Mucosa of descending colon (tissue), 3 donors: ENCODE measurements at regions not wholly inside any gene's neighbourhood (a gene's known extent, or its start where the extent isn't known, plus 50 kb on each side); places are given as distances from the start of the nearest gene placed in this dataset.
"Not testable (repeated sequence)": the region's sequence is repeated elsewhere in the genome, so short reads cannot be mapped to it uniquely, and the experiment has no call there.

ENCODE experiments used
- ATAC-seq: fragments of 200-7000 bp; cut with Tn5 transposase; one replicate; pipeline ENCODE4 v1.9.1; 2020; ENCODE audit warnings: mild to moderate bottlenecking, moderate library complexity
- DNase-seq, 3 donors: peaks; one replicate each; pipeline ENCODE4 v3.0.0-alpha.2; 2020
- H3K36me3 ChIP-seq: fragments of 200-600 bp; one replicate; pipeline ENCODE4 v1.8.0; 2021; ENCODE audit warnings: low read depth, mild to moderate bottlenecking
- H3K4me1 ChIP-seq: fragments of 200-600 bp; one replicate; pipeline ENCODE4 v1.8.0; 2021; ENCODE audit warnings: low read depth, mild to moderate bottlenecking
- H3K4me3 ChIP-seq: fragments of 200-600 bp; one replicate; pipeline ENCODE4 v1.8.0; 2021; ENCODE audit warnings: mild to moderate bottlenecking
- H3K9me3 ChIP-seq: fragments of 200-600 bp; one replicate; pipeline ENCODE4 v1.8.0; 2021; ENCODE audit warnings: mild to moderate bottlenecking
- intact Hi-C, 2 donors: fragments of 100-400 bp; cut with DNase I in 1 of 2; cut with micrococcal nuclease in 1 of 2; formaldehyde crosslinking; loops; one replicate each; pipeline versions ENCODE4 v1.11.0 to v1.11.1; 2022; cut with DNase I, micrococcal nuclease
- TF ChIP-seq, protein P1 (sequence below): fragments of 200-600 bp; IDR thresholded peaks from one replicate; pipeline ENCODE4 v1.8.0; 2022; ENCODE audit warnings: antibody characterized with exemption, mild to moderate bottlenecking
- donor health status: DM: no; HTN: no; CAD: no; lungs with moderate emphysema.
- donor health status: DM: no; HTN: no; CAD: no.
- donor health status: DM: no; HTN: yes; CAD: no.

DNA sequence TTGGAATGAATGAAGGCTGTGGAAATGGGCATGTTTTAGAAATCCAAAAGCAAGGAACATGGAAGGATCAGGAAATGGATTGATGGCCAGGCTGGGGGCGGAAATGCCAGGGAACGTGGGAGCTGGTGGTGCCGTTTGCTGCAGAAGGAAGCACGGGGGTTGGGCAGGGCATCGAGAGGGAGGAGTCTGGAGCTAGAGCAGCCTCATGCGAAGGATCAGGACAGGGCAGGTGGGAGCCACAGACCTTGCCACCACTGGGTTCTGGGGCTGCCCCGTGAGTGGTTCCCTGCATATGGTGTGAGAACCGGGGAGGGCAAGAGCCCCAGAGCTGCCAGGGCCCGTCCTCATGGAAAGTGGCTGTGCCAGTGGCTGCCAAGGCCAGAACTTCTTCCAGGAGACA, 193.8 kb upstream of the ZNF32 start:
- Histone ChIP-seq H3K9me3 (no peaks in the 10 kb centered on the region), H3K4me3 (no peak overlapping the region), H3K4me1 (no peaks in the 10 kb centered on the region), H3K36me3 (no peaks in the 10 kb centered on the region)
- ATAC-seq (no peak), DNase-seq (no peak)
- intact Hi-C loops = no loop called here
- TF ChIP-seq, protein P1, sequence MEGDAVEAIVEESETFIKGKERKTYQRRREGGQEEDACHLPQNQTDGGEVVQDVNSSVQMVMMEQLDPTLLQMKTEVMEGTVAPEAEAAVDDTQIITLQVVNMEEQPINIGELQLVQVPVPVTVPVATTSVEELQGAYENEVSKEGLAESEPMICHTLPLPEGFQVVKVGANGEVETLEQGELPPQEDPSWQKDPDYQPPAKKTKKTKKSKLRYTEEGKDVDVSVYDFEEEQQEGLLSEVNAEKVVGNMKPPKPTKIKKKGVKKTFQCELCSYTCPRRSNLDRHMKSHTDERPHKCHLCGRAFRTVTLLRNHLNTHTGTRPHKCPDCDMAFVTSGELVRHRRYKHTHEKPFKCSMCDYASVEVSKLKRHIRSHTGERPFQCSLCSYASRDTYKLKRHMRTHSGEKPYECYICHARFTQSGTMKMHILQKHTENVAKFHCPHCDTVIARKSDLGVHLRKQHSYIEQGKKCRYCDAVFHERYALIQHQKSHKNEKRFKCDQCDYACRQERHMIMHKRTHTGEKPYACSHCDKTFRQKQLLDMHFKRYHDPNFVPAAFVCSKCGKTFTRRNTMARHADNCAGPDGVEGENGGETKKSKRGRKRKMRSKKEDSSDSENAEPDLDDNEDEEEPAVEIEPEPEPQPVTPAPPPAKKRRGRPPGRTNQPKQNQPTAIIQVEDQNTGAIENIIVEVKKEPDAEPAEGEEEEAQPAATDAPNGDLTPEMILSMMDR = no peak

DNA sequence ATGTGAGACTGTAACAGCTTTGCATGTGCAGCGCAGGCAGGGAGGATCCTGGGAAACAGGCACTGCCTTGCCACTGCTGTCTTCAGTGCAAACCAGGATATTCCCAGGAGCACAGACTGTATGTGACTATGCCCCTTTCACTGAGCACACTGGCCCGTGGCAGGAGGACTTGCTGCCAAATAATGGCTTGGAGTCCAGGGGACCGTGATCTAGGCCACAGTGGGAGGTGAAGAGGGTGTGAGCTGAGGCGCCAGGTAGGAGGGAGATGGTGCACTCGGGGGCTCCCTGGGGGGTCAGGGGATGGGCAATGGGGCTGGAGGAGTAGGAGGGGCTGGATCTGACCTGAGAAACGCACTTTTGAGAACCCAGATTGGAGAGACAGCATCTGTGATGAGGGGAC, 193.4 kb upstream of the ZNF32 start:
- ATAC-seq (no peak), DNase-seq (no peak)
- Histone ChIP-seq H3K36me3 (no peaks in the 10 kb centered on the region), H3K9me3 (no peaks in the 10 kb centered on the region), H3K4me1 (no peaks in the 10 kb centered on the region), H3K4me3 (no peak overlapping the region)
- intact Hi-C loops = no loop called here
- TF ChIP-seq, protein P1 = no peak

DNA sequence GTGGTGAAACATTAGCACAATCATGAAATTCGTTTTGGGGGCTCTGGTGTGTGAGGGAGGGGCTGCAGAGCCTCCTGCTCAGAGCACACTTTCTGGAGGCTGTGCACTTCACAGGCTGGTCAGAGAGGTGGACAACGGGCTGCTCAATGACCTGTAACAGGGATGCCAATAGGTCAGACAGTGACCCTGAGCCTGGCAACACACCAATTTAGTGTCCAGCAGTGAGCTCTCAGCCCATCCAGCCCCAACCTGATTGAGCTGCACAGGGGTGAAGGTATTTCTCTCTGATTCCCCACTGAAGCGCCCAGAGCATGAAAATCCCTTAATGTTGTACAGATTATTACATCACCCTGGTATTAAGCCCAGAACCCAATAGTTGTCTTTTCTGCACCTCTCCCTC, 191.3 kb upstream of the ZNF32 start:
- TF ChIP-seq, protein P1 = no peak
- no peak for DNase-seq
- H3K4me1 ChIP-seq = no peaks in the 10 kb centered on the region
- H3K4me3 ChIP-seq = no peak overlapping the region
- no peaks in the 10 kb centered on the region for H3K9me3 ChIP-seq
- H3K36me3 ChIP-seq = no peaks in the 10 kb centered on the region
- intact Hi-C loops = no loop called here
- ATAC-seq = no peak

DNA sequence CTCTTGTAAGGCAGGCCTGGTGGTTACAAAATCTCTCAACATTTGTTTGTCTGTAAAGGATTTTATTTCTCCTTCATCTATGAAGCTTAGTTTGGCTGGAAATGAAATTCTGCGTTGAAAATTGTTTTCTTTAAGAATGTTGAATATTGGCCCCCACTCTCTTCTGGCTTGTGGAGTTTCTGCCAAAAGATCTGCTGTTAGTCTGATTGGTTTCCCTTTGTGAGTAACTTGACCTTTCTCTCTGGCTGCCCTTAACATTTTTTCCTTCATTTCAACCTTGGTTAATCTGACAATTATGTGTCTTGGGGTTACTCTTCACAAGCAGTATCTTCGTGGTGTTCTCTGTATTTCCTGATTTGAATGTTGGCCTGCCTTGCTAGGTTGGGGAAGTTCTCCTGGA, 186.1 kb upstream of the ZNF32 start:
- H3K9me3 ChIP-seq, ATAC-seq, H3K4me3 ChIP-seq, intact Hi-C loops, DNase-seq, H3K4me1 ChIP-seq, H3K36me3 ChIP-seq: not testable (repeated sequence)

DNA sequence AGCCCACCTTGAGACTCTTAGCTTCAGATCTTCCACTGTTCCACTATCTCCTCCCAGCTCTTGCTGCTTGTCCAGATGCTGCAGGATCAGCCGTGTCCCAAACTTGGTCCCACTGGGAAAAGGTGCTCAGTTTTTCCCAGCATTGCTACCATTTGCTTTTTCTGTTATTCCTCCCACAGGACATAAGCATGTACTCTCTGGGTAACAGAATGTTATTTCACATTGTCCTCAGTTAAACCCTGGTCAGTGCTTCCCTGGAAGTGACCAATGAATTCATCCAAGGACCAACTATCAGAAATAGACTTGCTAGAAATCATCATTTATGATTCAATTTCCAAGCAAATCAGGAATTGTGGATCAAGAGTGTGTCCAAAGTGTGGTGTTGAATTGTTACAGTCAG, 179.2 kb upstream of the ZNF32 start:
- no peaks in the 10 kb centered on the region for H3K4me1 ChIP-seq
- H3K36me3 ChIP-seq = no peaks in the 10 kb centered on the region
- no peak overlapping the region for H3K4me3 ChIP-seq
- intact Hi-C loops = no loop called here
- DNase-seq (no peak), ATAC-seq (no peak)
- TF ChIP-seq, protein P1 = no peak
- no peaks in the 10 kb centered on the region for H3K9me3 ChIP-seq

DNA sequence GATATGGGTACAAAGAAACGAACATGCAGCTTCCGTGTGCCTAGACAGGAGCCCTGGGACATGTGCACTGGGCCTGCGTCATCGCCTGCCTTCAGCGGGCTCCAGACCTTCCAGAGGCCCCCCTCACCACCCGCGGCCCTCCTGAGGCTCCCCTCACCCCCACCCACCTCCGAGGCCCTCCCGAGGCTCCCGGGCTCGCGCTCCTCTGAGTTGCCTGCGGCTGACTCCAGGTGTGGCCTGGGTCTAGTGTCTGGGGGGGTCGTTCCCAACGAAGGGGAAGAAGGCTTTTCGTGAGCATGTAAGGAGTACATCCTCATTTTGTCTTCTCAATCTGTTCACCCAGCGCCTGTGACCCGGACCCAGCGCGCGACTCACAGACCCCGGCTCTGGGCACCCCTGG, 177.3 kb upstream of the ZNF32 start:
- TF ChIP-seq, protein P1 = no peak
- ATAC-seq = no peak
- Histone ChIP-seq H3K4me1 (no peaks in the 10 kb centered on the region), H3K36me3 (no peaks in the 10 kb centered on the region), H3K9me3 (no peaks in the 10 kb centered on the region), H3K4me3 (no peak overlapping the region)
- no peak for DNase-seq
- intact Hi-C loops = no loop called here
